Stimulated activated CD8-positive, alpha-beta memory T cell treated with anti-CD3 and anti-CD28 coated beads, Interleukin-12 subunit alpha, Interleukin-12 subunit beta, amount 100 ng/mL, for 1 hour (primary cell): ENCODE measurements at regions not wholly inside any gene's neighbourhood (a gene's known extent, or its start where the extent isn't known, plus 50 kb on each side); places are given as distances from the start of the nearest gene placed in this dataset.
"Not testable (repeated sequence)": the region's sequence is repeated elsewhere in the genome, so short reads cannot be mapped to it uniquely, and the experiment has no call there.

Experiments
- DNase-seq: peaks from one replicate; pipeline ENCODE4 v3.0.0-alpha.2; 2020; ENCODE audit warnings: low read depth

DNA sequence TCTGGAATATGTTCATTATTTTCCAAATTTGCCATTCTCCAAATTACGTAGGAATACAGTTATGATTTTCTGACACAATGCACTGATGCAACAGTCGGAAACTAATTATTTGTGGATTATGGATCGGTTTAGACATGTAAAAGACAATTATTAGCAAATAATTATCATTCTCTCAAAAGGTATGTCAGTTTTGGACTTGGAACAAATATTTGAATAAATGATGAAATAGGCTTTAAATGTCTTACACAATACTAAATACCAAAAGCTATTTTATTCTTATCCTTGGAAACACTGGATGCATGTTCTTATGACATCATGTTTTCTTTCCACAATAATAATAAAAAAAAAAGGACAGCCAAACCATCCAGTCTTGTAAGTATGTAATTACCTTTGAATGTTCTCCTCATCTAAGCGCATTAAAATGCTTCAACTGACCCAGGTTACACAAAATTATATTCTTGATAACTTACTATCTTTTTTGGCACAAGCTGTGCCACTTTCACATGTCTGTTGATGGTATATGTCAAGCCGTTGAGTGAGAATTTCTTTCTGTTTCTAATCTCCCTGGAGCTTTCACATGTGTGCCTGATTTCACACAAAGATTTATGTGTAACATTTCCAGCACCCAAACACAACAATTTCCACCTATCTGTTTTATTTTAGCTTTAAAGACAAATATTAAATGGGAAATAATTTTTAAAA lies 238.5 kb upstream of the ZNF385D start:
- no peak for DNase-seq

- DNase-seq = no peak
These were observed 240.1 kb upstream of the ZNF385D start for GRCh38 chr3:21991061-21991460.

GRCh38 chr3:21995079-21995607 lies 244.1 kb upstream of the ZNF385D start:
- no peak for DNase-seq

DNA sequence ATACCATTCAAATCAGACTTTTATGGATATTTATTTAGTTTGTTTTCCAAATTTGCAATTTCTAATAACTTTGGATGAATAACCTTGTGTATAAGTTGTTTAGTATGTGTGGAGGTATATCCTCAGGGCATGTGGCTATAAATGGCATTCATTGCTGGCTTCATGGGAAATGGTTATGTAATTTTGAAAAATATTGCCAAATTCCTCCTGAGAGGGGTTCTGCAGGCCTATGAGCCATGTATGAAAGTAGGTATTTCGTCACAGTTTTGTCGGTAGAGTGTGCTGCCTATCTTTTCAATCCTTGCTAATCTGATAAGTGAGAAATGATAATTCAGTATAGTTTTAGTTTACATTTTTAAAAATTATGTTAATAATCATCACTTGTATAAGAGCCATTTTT lies 256.4 kb upstream of the ZNF385D start:
- no peak for DNase-seq

GRCh38 chr3:22010997-22011396 lies 260.0 kb upstream of the ZNF385D start:
- no peak for DNase-seq

DNA sequence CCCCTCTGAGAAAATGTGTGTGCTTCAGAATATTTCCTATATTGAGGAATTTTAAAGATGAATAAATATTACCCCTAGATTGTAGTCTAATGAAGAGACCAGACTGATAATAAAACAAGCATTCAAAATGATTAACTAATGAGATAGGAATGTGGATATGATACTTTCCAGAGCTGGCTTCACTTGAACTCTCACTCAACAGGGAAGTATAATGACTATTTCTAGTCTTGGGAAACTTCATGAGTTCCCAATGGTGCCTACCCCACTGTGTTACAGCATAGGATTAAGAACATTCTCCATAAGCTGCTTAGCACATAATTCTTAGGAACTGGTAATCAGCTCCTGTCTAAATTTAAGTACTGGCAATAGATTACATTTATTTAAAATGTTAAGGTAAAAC lies 261.5 kb upstream of the ZNF385D start:
- no peak for DNase-seq

DNA sequence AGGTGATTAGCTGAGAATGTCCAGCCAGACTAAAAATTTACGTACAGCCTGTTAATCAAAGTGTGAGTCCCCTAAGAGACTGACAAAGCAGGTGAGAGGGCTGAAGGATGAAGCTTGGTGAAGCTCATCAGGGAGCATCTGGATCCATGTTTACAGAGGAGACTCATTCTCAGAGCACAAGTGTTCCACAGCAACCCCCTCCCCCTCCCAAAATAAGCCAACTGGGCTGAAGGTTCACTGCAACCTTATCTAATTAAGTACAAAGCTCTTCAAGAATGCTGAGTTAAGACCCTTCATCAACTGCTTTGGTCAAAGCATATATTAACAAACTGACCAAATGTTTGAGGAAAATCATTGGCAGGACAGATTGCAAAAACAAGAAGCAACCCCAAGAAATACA lies 262.6 kb upstream of the ZNF385D start:
- DNase-seq = no peak

DNA sequence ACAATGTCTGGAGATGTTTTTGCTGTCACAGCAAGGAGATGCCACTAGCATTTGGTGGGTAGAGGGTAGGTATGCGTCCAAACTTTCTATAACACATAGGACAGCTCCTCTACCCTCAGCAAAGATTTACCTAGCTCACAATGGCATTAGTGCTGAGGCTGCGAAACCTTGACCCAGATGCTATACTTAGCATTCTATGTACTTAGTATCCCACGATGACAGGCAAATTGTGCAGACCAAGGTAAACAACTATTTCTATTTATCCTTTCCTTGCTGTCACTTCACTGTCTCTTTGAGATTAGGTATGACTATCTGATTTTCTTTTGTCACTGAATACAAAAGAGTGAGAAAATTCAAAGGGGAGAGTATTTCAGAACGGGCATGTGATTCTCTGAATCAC lies 265.2 kb upstream of the ZNF385D start:
- DNase-seq = no peak

- DNase-seq = not testable (repeated sequence)
These were observed 273.6 kb upstream of the ZNF385D start for GRCh38 chr3:22024638-22025037.

DNA sequence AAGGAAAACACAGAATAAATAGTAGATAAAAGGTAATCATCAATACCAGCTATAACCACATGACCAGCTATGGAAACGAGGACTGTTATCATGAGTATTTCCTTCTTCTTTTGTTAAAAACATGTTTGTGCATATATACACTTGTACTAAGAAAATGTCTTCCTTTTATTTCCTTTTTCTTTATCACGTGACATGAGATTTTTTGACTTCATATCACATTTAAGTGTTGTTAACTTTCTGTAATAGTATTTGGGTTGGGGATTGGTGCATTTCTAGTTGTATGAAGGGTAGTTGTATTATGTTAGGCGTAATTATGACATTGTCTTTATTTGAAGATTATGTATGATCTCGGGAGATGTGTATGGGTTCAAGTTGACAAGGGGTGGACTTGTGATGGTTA lies 278.5 kb upstream of the ZNF385D start:
- DNase-seq = no peak

DNA sequence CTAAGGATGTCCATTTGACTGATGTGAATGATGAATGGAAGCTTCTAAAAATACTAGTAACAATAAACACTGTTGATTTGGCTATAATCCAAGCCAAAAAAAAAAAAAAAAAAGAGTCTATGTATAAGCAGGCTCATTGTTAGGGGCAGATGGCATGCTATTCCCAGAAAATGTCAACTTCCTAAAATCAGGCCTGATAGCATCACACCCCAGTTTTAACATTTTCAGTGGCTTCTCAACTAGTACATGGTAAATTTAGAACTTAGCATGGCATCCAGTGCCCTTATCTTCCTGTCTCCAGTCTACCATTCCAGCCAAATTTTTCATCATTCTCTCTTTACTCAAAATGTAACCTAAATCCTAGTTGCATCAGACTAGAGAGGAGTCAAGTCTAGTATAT lies 288.2 kb upstream of the ZNF385D start:
- no peak for DNase-seq

DNA sequence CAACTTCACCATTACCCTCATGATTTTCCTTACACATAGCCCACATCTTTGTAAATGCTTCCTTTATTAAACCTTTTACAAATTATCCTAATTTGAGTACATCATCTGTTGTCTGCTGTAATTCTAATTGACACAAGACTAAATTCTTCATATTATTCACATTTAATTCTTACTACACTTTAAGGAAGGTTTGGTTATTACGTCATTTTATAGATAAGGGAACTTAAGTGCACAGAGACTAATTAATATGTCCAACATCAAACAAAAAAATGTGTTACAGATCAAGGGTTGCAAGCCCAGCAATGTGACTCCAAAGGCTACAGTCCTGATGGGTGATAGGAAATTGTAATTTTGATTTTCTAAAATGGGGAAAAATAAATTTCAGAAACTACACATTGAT lies 289.1 kb upstream of the ZNF385D start:
- no peak for DNase-seq

DNA sequence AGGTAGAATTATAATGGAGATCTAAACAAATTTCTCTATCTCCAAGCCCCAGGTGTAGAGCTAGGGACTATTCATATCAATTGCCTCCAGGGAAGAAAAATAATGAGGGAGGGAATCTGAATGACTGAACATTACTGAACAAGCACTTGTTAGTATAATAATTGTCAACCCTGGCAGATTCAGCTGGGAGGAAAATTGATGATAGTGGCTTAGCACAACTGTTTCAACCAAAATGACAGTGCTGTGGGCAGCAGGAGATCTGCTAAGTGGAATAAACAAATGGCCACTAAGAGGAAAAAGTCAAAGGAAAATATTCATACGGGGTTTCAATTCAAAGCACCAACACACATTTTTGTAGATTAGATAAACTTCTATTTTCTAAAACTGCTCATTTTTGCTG lies 294.9 kb upstream of the ZNF385D start:
- no peak for DNase-seq

GRCh38 chr3:22063500-22063899 lies 312.5 kb upstream of the ZNF385D start:
- no peak for DNase-seq

GRCh38 chr3:22068619-22069018 lies 317.6 kb upstream of the ZNF385D start:
- no peak for DNase-seq

DNA sequence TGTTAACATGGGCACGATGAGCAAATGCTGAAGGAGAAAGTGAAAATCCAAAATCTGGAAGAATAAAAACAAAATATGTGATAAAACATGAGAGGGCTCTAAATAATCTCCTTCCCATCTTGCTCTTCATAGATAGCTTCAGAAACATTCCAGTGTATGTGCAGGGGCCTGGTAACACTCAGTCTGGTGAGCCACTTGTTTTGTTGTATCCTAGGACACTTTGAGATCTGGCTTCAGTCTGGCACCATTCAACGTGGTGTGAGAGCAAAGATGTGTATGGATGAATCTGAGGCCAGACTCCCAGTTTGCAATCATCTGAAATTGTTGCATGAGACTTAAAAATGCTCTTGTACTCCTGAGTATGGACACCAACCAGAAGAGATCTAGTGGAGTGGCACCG lies 337.2 kb upstream of the ZNF385D start:
- DNase-seq = no peak

DNA sequence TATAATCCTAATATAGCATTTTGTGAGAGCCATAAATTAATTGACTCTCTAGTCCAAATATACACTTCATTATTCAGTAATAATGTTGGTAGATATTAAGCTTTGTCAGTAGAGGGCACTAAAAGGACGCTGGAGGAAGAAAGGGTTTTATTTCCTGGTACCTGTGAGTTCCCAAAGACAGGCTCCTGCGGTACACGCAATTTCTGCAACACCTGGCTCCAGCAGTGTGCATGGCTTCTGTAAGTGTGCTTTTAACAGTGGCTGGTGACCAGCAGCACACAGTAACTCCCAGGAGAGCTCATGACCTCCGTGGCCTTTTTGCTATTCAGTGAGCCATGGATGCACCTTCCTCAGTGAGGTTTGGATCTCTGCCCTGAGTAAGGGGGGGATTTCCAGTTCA lies 338.3 kb upstream of the ZNF385D start:
- no peak for DNase-seq

DNA sequence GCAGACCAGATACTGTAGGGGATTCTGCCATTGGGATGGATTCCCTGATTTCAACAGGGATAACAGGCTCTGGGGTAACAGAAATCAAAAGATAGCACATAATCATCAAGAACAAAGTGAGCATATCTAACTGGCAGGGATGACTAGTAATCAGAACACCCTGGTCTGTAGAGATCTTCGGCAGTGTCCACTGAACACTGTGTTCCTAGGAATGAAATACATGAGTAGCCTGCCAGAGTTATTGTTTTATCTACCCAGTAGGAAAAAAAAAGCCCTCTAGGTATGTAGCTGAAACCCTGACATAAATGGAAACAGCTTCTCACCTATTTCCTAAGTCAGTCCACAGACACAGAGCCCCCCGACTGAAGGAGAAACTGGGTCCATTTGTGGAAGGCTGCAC lies 340.3 kb upstream of the ZNF385D start:
- no peak for DNase-seq

DNA sequence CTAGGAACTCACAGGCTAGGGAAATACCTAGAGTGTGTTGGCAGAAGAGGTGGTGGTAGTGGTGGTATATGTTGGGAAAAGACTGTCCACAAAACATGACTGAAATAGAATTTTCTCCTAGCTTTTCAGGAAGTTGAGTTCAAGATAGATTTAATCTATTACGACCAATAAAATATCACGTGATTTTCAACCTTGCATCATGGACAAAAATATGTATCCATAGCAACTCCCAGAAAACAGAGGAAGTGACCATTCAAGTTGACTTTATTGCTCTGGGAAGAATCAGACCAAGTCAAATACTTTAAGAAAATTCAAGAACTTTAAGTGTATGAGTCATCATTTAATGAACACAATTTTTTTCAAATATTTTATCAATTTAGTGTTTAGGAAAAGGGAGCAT lies 347.0 kb upstream of the ZNF385D start:
- DNase-seq = no peak

- DNase-seq = no peak
These were observed 350.3 kb upstream of the ZNF385D start for GRCh38 chr3:22101351-22101750.

DNA sequence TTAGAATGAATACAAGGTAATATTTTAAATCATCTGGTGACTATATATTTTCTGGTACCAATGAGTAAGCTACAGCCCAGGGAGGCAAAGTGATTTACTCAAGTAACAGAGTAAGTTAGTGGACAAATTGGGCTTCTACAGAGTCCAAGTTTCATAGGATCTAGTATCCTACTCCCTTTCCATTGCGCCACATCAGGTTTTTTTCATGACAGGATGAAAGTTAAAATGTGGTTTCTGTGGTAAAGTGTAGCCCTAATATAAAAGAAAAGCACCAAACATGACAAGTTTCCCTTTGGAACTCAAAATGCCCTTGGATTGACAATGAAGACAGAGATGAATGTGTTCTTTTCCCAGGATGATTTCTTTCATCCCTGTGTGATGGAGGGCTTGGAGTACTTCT lies 350.8 kb upstream of the ZNF385D start:
- DNase-seq = no peak

DNA sequence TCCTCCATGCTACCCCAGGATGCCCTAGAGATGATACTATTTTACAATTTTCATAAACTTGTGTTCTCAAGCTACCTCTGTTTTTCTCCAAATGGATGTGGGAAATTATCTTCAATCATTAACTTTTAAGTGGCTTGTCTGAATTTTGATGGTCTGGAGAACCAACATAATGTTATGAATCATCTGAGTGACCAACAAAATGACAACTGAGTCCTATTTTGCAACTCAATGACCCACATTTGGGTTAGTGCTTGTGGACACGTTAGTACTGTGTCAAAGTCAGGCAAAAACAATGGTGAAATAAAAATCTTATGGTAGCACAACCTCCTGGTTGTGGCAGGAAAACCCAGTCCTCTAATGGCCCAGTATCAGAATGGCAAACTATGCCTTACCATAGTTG lies 352.4 kb upstream of the ZNF385D start:
- DNase-seq = no peak

- no peak for DNase-seq
These were observed 355.3 kb upstream of the ZNF385D start for GRCh38 chr3:22106213-22106896.

GRCh38 chr3:22111226-22111625 lies 360.2 kb upstream of the ZNF385D start:
- DNase-seq = no peak
